Epithelial cell of proximal tubule (primary cell): ENCODE measurements at regions not wholly inside any gene's neighbourhood (a gene's known extent, or its start where the extent isn't known, plus 50 kb on each side); places are given as distances from the start of the nearest gene placed in this dataset.
A peak's percentile ranks its signal among the peaks of the same experiment; 100 is the strongest.

Experiments used
- DNase-seq: peaks from one replicate; pipeline ENCODE4 v3.0.0-alpha.2; 2011; ENCODE audit warnings: low read depth
- H3K4me3 ChIP-seq: 2 replicates; pipeline ENCODE4 v1.5.1; 2011; ENCODE audit warnings: low read depth, mild to moderate bottlenecking, low read length
- CTCF ChIP-seq: conservative IDR thresholded peaks from 2 replicates; pipeline ENCODE4 v1.5.1; 2012; ENCODE audit warnings: low read depth, mild to moderate bottlenecking, low read length

- H3K4me3 ChIP-seq, result no peak overlapping the region
- DNase-seq, result peak; percentile 30
- no peak for TF ChIP-seq CTCF
These were observed 380.3 kb downstream of the AASDHPPT start for GRCh38 chr11:106457727-106458126.

- no peak for DNase-seq
- TF ChIP-seq CTCF, result no peak
- no peak overlapping the region for H3K4me3 ChIP-seq
These were observed 381.7 kb downstream of the AASDHPPT start for GRCh38 chr11:106459135-106459534.

GRCh38 chr11:106461148-106461691 is 383.8 kb downstream of the AASDHPPT start:
- no peak for DNase-seq
- no peak overlapping the region for H3K4me3 ChIP-seq
- no peak for TF ChIP-seq CTCF

GRCh38 chr11:106461839-106462545 is 384.5 kb downstream of the AASDHPPT start:
- no peak for TF ChIP-seq CTCF
- DNase-seq, result no peak

GRCh38 chr11:106463154-106463553 is 385.7 kb downstream of the AASDHPPT start:
- TF ChIP-seq CTCF, result no peak
- no peak overlapping the region for H3K4me3 ChIP-seq
- DNase-seq, result no peak

More at GRCh38 chr11:106461839-106462545, 384.5 kb downstream of the AASDHPPT start:
- H3K4me3 ChIP-seq, result no peak overlapping the region

GRCh38 chr11:106463796-106464201 is 386.3 kb downstream of the AASDHPPT start:
- TF ChIP-seq CTCF, result no peak

GRCh38 chr11:106464728-106465127 is 387.3 kb downstream of the AASDHPPT start:
- no peak for TF ChIP-seq CTCF
- DNase-seq, result no peak
- no peak overlapping the region for H3K4me3 ChIP-seq

More at GRCh38 chr11:106463796-106464201, 386.3 kb downstream of the AASDHPPT start:
- no peak for DNase-seq
- no peak overlapping the region for H3K4me3 ChIP-seq
